ENCODE measurements at regions not wholly inside any gene's neighbourhood (a gene's known extent, or its start where the extent isn't known, plus 50 kb on each side); places are given as distances from the start of the nearest gene placed in this dataset.

DNA sequence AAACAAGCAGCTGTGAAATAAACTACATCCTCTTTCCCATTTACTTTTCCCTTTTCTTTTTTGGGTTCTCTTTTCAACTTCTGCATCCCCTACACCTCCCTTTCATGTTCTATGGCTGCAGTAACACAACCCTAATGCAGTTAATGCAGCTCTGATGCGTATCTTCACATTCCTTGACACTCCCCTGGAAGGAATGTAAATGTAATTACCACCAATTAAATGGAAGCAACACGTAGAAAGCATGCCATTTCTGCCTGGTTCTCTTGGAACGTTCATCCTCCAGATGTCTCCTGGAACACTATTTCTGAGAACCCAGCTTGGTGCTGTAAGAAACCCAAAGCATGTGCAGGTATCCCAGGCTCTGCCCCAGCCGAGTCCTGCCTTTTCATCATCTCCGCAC, 166.8 kb upstream of the FREM2 start:
- DNase-seq, result no peak

- no peak for DNase-seq
Observed at GRCh38 chr13:38527140-38527539, 159.7 kb upstream of the FREM2 start.

DNA sequence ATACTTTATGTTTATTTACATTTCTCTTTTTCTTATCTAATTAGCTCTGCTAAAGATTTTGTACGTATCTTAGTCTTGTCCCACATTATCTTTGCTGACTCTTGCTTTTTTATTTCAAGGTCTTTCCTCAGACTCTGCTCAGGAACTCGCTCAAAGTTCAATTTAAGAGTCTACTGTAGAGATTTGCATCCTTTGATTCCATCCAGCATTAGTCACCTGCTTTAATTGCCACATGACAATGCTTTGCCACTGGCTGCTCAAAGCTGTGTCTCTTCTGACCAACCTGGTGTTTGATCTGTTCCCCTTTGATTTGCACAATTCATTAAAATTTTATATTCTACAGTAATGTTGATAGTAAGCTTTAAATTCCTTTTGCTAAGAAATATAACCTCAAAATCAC, 157.9 kb upstream of the FREM2 start:
- DNase-seq, result no peak

- peak; percentile 10 for DNase-seq
Observed at GRCh38 chr13:38530492-38530891, 156.4 kb upstream of the FREM2 start.

GRCh38 chr13:38535261-38535660, 151.6 kb upstream of the FREM2 start:
- DNase-seq, result peak; percentile 83

DNA sequence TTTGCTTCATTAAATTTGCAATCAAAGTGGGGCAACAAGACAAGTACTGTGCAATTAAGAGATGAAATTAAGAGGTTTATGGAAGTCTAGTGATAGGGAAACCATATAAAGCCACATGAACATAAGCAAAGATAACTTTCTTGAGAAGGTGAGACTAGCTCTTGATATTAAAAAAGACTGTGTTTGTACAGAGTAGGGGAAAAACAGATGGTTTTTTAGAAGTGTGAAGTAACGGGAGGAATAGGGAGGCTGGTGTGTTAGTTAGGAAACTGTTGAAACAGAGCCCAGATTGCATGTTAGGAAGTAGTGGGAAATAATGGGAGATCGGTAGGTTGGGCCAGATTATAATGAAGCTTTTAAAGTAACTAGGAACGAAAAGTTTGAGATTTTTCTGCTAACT, 149.8 kb upstream of the FREM2 start:
- no peak for DNase-seq

- DNase-seq, result peak; percentile 63
Observed at GRCh38 chr13:38538422-38538821, 148.5 kb upstream of the FREM2 start.

- DNase-seq, result no peak
Observed at GRCh38 chr13:38539632-38540031, 147.2 kb upstream of the FREM2 start.

DNA sequence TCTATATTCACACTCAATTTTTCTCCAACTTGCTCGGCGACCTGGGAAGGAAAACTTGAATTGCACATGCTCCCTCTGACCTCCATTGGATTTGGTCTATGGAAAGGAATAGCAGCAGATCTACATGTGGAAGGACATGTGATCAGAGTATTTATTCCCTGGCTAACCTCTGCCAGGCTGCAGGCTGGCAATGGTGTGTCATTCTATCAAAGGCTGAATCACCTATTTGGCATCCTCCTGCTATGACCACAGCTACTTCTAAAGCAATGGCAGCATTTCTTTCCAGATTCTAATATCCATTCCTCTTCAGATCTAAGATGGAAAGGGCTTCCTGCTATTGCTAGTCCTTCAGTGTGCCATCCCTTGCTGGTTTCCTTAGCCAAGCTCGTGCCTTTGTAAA, 144.3 kb upstream of the FREM2 start:
- no peak for DNase-seq

GRCh38 chr13:38543561-38543960, 143.3 kb upstream of the FREM2 start:
- no peak for DNase-seq

GRCh38 chr13:38563739-38564138, 123.1 kb upstream of the FREM2 start:
- DNase-seq, result no peak

GRCh38 chr13:38564256-38565150, 122.4 kb upstream of the FREM2 start:
- DNase-seq, result peak; percentile 9

DNA sequence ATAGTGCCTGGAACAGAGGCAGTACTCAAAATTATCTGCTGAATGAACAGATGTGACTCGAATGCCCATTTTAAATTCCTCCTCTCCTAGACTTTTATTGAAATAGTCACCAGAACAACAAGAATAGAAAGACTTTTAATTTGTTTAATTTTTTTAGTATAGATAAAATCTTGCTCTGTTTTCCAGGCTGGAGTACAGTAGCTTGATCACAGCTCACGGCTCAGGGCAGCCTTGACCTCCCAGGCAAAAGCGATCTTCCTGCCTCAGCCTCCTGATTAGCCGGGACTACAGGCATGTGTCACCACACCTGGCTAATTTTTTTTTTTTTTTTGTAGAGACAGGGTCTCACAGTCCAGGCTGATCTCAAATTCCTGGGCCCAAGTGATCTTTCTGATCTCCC, 120.9 kb upstream of the FREM2 start:
- DNase-seq, result no peak

DNA sequence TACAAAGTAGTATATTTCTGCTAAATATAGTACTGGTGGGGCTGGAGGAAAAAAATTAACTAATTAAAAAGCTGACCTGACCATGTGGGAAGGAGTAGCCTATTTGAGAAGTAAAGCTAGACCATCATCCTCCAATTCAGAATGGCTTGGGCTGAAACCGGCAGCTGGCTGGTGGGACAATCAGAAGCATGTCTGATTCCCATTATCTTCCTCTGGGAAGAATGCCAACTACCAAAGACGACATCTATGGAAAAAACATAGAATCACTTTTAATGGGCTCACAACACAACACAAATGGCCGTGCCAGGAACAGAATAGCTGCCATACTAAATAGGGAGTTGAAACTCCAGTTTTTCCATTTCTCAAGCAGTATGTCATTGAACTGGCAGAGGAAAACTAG, 120.4 kb upstream of the FREM2 start:
- peak; percentile 91 for DNase-seq

GRCh38 chr13:38570706-38571105, 116.2 kb upstream of the FREM2 start:
- no peak for DNase-seq

GRCh38 chr13:38575427-38575826, 111.5 kb upstream of the FREM2 start:
- no peak for DNase-seq

GRCh38 chr13:38577048-38577447, 109.8 kb upstream of the FREM2 start:
- DNase-seq, result no peak

DNA sequence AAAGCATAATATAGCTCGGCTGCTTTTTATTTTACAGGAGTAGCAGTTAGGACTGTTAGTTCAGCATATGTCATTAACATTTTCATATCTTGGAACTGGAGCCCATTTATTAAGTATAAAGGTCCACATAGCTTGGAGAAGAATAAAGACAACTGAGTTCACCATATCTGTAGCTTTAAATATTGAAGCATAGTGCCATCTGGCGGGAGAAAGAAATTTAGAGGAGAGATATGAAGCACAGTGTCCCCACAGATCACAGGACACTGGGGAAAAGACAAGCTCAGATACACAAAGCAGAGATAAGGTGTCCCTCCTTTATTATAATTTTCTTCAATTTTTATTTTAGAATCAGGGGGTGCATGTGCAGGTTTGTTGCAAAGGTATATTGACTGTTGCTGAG, 104.7 kb upstream of the FREM2 start:
- peak; percentile 58 for DNase-seq

DNA sequence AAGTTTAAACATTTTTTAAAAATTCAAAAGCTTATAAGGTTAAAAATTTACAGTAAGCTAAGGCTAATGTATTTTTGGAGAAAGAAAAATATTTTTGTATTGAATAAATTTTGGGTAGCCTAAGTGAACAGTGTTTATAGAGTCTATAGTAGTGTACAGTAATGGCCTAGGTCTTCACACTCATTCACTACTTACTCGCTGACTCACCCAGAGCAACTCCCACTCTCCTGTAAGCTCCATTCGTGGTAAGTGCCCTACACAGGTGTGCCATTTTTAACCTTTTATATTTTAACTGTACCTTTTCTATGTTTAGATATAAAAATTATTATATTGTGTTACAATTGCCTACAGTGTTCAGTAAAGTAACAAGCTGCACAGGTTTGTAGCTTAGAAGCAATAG, 96.6 kb upstream of the FREM2 start:
- DNase-seq, result no peak

- DNase-seq, result peak; percentile 93
Observed at GRCh38 chr13:38590796-38591507, 95.9 kb upstream of the FREM2 start.

DNA sequence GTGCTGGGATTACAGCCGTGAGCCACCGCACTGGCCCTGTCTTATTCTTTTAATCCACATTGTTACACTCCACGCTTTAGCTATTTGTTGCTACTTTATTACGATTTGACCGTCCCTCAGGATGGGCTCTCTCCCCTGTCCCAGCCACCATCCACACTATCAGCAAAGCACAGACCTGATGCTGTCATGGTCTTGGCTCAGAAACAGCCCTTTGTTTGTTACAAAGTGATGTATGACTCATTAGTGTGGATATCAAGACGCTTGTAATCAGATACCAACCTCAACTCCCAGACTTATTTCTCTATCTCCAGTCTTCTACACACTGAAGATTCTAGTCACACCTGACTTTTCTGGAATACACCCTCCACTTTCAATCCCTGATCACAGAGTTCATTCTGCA, 84.6 kb upstream of the FREM2 start:
- DNase-seq, result no peak

- DNase-seq, result no peak
Observed at GRCh38 chr13:38606699-38607535, 80.0 kb upstream of the FREM2 start.

DNA sequence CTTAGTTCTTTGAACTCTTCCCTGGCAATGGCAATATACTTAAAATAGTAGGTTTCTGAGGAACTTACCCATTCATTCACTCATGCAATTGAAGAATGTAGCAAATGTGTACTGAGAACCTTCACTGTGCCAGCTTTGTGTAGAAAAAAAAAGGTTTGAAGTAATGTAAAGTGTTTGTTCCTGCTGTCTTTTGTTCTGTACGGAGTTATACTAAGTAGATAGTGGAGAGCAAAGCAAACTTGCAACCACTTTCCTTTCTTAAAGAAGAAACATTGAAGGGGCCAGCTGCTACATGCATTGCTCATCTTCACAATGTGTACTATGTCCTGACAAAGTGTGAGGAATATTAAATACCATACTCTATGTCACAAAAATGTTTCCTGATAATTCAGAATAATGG, 68.9 kb upstream of the FREM2 start:
- no peak for DNase-seq

All from NCI-H1105 treated with DMSO at 0.1 percent for 48 hours (cell line).